SK-N-MC (cell line): ENCODE measurements at regions not wholly inside any gene's neighbourhood (a gene's known extent, or its start where the extent isn't known, plus 50 kb on each side); places are given as distances from the start of the nearest gene placed in this dataset.

Experiments used
- EZH2 ChIP-seq: fragments of 200-600 bp; sonication (generic); IDR thresholded peaks from one replicate; pipeline ENCODE4 v1.6.1; 2017; ENCODE audit warnings: antibody characterized with exemption
- POLR2AphosphoS5 ChIP-seq: IDR thresholded peaks from 2 replicates; pipeline ENCODE4 v1.6.1; 2012; ENCODE audit warnings: mild to moderate bottlenecking, low read depth, low read length, borderline replicate concordance

DNA sequence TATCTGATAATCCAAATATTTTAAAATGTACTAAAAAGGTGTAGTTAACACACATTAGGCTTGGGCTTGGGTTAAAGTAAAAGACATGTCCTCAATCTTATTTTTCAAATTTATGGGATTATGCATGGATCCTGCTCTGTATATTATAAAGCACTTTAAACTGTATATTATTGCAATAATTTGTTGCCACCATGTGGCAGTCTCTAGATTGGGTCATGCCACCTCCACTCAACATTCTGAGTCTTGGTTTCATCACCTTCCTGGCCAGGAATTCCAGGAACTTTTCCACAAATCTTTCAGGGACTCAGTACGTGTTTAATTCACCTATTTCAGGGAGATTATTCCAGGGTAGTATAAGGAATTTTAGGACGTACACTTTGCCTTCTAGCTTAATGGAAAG lies 695.5 kb downstream of the FAM181B start:
- TF ChIP-seq EZH2 (no peak), POLR2AphosphoS5 (no peak)
